ENCODE measurements at regions not wholly inside any gene's neighbourhood (a gene's known extent, or its start where the extent isn't known, plus 50 kb on each side); places are given as distances from the start of the nearest gene placed in this dataset.

DNA sequence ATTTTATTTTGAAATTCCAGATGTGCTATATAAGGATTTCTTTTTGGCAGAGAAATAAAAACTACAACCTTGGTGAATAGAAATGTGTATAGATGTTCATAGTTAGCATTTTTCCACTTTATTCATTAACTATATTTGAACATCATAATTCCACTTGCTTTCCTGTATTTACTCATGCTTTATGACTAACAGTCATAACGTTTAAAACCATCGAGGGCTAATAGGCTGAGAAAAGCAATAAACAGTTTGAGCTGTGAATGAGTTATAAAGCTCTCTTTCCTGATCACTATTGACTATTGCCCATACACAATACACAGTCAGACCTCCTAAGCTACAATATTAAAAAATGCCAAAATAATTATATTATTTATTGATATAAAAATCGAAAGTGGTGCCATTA lies 502.1 kb upstream of the RASGRP1 start:
- no peak for DNase-seq (ENCODE audit: low spot score)
- Mint-ChIP-seq H3K4me1 (peaks cover 12% of the 10 kb centered on the region), H3K9me3 (no peaks in the 10 kb centered on the region), H3K27ac (no peak overlapping the region), H3K36me3 (no peaks in the 10 kb centered on the region), H3K27me3 (ENCODE audit: low read depth) (peaks cover 31% of the 10 kb centered on the region), H3K4me3 (no peak overlapping the region)
- TF ChIP-seq RORB (CRISPR knock-in tag; IDR thresholded peaks at IDR 0.05) = no peak
- TF ChIP-seq, protein P1, sequence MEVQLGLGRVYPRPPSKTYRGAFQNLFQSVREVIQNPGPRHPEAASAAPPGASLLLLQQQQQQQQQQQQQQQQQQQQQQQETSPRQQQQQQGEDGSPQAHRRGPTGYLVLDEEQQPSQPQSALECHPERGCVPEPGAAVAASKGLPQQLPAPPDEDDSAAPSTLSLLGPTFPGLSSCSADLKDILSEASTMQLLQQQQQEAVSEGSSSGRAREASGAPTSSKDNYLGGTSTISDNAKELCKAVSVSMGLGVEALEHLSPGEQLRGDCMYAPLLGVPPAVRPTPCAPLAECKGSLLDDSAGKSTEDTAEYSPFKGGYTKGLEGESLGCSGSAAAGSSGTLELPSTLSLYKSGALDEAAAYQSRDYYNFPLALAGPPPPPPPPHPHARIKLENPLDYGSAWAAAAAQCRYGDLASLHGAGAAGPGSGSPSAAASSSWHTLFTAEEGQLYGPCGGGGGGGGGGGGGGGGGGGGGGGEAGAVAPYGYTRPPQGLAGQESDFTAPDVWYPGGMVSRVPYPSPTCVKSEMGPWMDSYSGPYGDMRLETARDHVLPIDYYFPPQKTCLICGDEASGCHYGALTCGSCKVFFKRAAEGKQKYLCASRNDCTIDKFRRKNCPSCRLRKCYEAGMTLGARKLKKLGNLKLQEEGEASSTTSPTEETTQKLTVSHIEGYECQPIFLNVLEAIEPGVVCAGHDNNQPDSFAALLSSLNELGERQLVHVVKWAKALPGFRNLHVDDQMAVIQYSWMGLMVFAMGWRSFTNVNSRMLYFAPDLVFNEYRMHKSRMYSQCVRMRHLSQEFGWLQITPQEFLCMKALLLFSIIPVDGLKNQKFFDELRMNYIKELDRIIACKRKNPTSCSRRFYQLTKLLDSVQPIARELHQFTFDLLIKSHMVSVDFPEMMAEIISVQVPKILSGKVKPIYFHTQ (CRISPR knock-in tag; IDR thresholded peaks at IDR 0.05) = no peak
- TF ChIP-seq ETV6 (CRISPR knock-in tag; IDR thresholded peaks at IDR 0.05) = no peak
- no peak for TF ChIP-seq NFATC4 (CRISPR knock-in tag; IDR thresholded peaks at IDR 0.05)
- TF ChIP-seq, protein P2, sequence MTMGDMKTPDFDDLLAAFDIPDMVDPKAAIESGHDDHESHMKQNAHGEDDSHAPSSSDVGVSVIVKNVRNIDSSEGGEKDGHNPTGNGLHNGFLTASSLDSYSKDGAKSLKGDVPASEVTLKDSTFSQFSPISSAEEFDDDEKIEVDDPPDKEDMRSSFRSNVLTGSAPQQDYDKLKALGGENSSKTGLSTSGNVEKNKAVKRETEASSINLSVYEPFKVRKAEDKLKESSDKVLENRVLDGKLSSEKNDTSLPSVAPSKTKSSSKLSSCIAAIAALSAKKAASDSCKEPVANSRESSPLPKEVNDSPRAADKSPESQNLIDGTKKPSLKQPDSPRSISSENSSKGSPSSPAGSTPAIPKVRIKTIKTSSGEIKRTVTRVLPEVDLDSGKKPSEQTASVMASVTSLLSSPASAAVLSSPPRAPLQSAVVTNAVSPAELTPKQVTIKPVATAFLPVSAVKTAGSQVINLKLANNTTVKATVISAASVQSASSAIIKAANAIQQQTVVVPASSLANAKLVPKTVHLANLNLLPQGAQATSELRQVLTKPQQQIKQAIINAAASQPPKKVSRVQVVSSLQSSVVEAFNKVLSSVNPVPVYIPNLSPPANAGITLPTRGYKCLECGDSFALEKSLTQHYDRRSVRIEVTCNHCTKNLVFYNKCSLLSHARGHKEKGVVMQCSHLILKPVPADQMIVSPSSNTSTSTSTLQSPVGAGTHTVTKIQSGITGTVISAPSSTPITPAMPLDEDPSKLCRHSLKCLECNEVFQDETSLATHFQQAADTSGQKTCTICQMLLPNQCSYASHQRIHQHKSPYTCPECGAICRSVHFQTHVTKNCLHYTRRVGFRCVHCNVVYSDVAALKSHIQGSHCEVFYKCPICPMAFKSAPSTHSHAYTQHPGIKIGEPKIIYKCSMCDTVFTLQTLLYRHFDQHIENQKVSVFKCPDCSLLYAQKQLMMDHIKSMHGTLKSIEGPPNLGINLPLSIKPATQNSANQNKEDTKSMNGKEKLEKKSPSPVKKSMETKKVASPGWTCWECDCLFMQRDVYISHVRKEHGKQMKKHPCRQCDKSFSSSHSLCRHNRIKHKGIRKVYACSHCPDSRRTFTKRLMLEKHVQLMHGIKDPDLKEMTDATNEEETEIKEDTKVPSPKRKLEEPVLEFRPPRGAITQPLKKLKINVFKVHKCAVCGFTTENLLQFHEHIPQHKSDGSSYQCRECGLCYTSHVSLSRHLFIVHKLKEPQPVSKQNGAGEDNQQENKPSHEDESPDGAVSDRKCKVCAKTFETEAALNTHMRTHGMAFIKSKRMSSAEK (CRISPR knock-in tag; IDR thresholded peaks at IDR 0.05; ENCODE audit: borderline replicate concordance) = no peak
- TF ChIP-seq, protein P3, sequence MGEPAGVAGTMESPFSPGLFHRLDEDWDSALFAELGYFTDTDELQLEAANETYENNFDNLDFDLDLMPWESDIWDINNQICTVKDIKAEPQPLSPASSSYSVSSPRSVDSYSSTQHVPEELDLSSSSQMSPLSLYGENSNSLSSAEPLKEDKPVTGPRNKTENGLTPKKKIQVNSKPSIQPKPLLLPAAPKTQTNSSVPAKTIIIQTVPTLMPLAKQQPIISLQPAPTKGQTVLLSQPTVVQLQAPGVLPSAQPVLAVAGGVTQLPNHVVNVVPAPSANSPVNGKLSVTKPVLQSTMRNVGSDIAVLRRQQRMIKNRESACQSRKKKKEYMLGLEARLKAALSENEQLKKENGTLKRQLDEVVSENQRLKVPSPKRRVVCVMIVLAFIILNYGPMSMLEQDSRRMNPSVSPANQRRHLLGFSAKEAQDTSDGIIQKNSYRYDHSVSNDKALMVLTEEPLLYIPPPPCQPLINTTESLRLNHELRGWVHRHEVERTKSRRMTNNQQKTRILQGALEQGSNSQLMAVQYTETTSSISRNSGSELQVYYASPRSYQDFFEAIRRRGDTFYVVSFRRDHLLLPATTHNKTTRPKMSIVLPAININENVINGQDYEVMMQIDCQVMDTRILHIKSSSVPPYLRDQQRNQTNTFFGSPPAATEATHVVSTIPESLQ (CRISPR knock-in tag; IDR thresholded peaks at IDR 0.05) = no peak
- no peak for TF ChIP-seq CREM (CRISPR knock-in tag; IDR thresholded peaks at IDR 0.05)
- TF ChIP-seq HMGA2 (CRISPR knock-in tag; IDR thresholded peaks at IDR 0.05) = no peak
- TF ChIP-seq ZNF219 (CRISPR knock-in tag; IDR thresholded peaks at IDR 0.05; ENCODE audit: borderline replicate concordance) = no peak
- TF ChIP-seq, protein P4, sequence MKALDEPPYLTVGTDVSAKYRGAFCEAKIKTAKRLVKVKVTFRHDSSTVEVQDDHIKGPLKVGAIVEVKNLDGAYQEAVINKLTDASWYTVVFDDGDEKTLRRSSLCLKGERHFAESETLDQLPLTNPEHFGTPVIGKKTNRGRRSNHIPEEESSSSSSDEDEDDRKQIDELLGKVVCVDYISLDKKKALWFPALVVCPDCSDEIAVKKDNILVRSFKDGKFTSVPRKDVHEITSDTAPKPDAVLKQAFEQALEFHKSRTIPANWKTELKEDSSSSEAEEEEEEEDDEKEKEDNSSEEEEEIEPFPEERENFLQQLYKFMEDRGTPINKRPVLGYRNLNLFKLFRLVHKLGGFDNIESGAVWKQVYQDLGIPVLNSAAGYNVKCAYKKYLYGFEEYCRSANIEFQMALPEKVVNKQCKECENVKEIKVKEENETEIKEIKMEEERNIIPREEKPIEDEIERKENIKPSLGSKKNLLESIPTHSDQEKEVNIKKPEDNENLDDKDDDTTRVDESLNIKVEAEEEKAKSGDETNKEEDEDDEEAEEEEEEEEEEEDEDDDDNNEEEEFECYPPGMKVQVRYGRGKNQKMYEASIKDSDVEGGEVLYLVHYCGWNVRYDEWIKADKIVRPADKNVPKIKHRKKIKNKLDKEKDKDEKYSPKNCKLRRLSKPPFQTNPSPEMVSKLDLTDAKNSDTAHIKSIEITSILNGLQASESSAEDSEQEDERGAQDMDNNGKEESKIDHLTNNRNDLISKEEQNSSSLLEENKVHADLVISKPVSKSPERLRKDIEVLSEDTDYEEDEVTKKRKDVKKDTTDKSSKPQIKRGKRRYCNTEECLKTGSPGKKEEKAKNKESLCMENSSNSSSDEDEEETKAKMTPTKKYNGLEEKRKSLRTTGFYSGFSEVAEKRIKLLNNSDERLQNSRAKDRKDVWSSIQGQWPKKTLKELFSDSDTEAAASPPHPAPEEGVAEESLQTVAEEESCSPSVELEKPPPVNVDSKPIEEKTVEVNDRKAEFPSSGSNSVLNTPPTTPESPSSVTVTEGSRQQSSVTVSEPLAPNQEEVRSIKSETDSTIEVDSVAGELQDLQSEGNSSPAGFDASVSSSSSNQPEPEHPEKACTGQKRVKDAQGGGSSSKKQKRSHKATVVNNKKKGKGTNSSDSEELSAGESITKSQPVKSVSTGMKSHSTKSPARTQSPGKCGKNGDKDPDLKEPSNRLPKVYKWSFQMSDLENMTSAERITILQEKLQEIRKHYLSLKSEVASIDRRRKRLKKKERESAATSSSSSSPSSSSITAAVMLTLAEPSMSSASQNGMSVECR (CRISPR knock-in tag; IDR thresholded peaks at IDR 0.05; ENCODE audit: borderline replicate concordance) = no peak
- no peak for TF ChIP-seq SMAD4 (CRISPR knock-in tag; IDR thresholded peaks at IDR 0.05)
- TF ChIP-seq ZNF232 (CRISPR knock-in tag; IDR thresholded peaks at IDR 0.05) = no peak
- TF ChIP-seq, protein P5, sequence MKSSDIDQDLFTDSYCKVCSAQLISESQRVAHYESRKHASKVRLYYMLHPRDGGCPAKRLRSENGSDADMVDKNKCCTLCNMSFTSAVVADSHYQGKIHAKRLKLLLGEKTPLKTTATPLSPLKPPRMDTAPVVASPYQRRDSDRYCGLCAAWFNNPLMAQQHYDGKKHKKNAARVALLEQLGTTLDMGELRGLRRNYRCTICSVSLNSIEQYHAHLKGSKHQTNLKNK (CRISPR knock-in tag; IDR thresholded peaks at IDR 0.05) = no peak
- no peak for TF ChIP-seq SMAD3 (CRISPR knock-in tag; IDR thresholded peaks at IDR 0.05; ENCODE audit: borderline replicate concordance)
- TF ChIP-seq, protein P6, sequence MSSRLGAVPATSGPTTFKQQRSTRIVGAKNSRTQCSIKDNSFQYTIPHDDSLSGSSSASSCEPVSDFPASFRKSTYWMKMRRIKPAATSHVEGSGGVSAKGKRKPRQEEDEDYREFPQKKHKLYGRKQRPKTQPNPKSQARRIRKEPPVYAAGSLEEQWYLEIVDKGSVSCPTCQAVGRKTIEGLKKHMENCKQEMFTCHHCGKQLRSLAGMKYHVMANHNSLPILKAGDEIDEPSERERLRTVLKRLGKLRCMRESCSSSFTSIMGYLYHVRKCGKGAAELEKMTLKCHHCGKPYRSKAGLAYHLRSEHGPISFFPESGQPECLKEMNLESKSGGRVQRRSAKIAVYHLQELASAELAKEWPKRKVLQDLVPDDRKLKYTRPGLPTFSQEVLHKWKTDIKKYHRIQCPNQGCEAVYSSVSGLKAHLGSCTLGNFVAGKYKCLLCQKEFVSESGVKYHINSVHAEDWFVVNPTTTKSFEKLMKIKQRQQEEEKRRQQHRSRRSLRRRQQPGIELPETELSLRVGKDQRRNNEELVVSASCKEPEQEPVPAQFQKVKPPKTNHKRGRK (CRISPR knock-in tag; IDR thresholded peaks at IDR 0.05; ENCODE audit: borderline replicate concordance) = no peak
- ChIA-PET POLR2A (no interaction called here), CTCF (no interaction called here)
- ATAC-seq = no peak
